Activated naive CD8-positive, alpha-beta T cell treated with anti-CD3 and anti-CD28 coated beads, Interleukin-2, amount 10 ng/mL, durations not matched to agents 7 days and 5 days (primary cell): ENCODE measurements at regions not wholly inside any gene's neighbourhood (a gene's known extent, or its start where the extent isn't known, plus 50 kb on each side); places are given as distances from the start of the nearest gene placed in this dataset.

Experiments
- ATAC-seq: fragments of 150-1000 bp; cut with Tn5 transposase; one replicate; pipeline ENCODE4 v1.10.0; 2021; ENCODE audit warnings: low read depth, moderate library complexity
- POLR2A ChIA-PET: fragments of 350-600 bp; sonication (Branson Sonifier 250); formaldehyde crosslinking; loops from one replicate; lab custom pipeline; 2021; ENCODE audit warnings: antibody characterized with exemption; lab: Charles Lee
- DNase-seq: peaks from one replicate; pipeline ENCODE4 v3.0.0; 2021
- H3K27ac Mint-ChIP-seq: one replicate; pipeline ENCODE4 v1.8.0; 2022; ENCODE audit warnings: mild to moderate bottlenecking, mixed read lengths
- H3K27me3 Mint-ChIP-seq: one replicate; pipeline ENCODE4 v1.8.0; 2022; ENCODE audit warnings: mild to moderate bottlenecking, moderate library complexity, mixed read lengths
- H3K36me3 Mint-ChIP-seq: one replicate; pipeline ENCODE4 v1.8.0; 2021; ENCODE audit warnings: mild to moderate bottlenecking, mixed read lengths
- H3K4me1 Mint-ChIP-seq: one replicate; pipeline ENCODE4 v1.8.0; 2021; ENCODE audit warnings: mixed read lengths
- H3K4me3 Mint-ChIP-seq: one replicate; pipeline ENCODE4 v1.8.0; 2022; ENCODE audit warnings: mild to moderate bottlenecking, moderate library complexity, mixed read lengths
- H3K9me3 Mint-ChIP-seq: one replicate; pipeline ENCODE4 v1.8.0; 2021; ENCODE audit warnings: mixed read lengths

DNA sequence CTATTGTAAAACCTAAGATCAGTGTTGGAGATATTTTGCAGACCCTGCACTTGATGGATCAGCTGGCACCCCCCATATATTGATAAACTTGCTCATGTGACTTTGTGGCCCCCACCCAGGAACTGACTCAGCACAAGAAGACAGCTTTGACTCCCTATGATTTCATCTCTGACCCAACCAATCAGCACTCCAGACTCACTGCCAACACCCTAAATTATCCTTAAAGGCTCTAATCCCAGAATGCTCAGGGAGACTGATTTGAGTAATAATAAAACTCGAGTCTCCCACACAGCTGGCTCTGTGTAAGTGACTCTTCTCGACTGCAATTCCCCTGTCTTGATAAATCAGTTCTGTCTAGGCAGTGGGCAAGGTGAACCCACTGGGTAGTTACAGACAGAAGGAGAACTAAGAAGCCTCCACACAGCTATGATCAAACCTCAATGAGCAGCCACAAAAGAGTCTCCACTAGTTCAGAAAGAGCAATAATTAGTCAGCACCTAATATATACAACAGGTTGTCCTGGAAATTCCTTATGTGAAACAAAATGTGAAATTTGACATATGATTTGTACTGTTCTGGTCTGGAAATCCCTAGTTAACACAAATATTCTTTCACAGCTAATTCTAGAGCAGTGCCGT, 52.2 kb downstream of the ACTL7B start:
- peaks cover 3% of the 10 kb centered on the region for H3K27me3 Mint-ChIP-seq
- DNase-seq (no peak), ATAC-seq (no peak)
- no peaks in the 10 kb centered on the region for H3K9me3 Mint-ChIP-seq
- no peak overlapping the region for H3K4me3 Mint-ChIP-seq
- POLR2A ChIA-PET: no interaction called here
- H3K27ac Mint-ChIP-seq: no peak overlapping the region
- H3K4me1 Mint-ChIP-seq: no peaks in the 10 kb centered on the region
- no peaks in the 10 kb centered on the region for H3K36me3 Mint-ChIP-seq

DNA sequence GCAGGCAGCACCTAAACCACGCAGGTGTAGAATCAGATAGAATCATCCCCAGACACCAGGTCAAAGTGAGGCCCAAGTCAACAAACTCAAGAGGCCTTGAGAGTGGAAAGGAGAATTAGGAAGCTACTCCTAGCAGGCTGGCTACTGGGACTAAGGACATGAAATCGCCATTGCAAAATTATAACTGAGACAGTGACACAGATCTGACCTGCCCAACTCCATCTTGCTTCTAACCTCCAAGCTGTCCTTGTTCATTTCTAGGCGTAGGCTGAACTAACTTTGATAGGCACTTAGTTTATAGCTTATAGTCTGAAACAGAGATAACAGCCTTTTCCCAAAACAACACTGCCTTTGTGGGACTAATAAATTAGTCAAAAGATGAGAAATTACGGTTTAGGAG, 52.8 kb downstream of the ACTL7B start:
- no peaks in the 10 kb centered on the region for H3K4me1 Mint-ChIP-seq
- H3K27ac Mint-ChIP-seq: no peak overlapping the region
- H3K27me3 Mint-ChIP-seq: peaks cover 3% of the 10 kb centered on the region
- no peak overlapping the region for H3K4me3 Mint-ChIP-seq
- POLR2A ChIA-PET: no interaction called here
- ATAC-seq (no peak), DNase-seq (no peak)
- no peaks in the 10 kb centered on the region for H3K9me3 Mint-ChIP-seq
- H3K36me3 Mint-ChIP-seq: no peaks in the 10 kb centered on the region

DNA sequence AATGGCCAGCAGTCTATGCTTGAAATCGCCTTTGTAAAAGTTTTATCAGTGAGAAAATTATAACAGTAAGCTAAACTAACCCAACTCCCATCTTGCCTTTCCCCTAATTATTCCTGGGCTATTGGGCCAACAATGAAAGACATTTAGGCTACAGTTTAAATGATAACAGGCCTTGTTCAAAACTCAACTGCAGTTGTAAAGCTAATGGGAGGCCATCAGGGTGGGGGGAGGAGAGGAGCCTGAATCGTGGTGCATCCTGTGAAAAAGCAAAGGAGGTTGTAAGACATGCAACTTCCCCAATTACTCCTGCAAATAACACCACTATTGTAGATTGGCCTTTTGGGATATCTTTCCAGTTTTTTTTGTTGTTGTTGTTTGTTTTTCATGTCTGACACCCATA, 53.8 kb downstream of the ACTL7B start:
- DNase-seq (no peak), ATAC-seq (no peak)
- Mint-ChIP-seq H3K9me3 (no peaks in the 10 kb centered on the region), H3K36me3 (no peaks in the 10 kb centered on the region), H3K4me1 (no peaks in the 10 kb centered on the region), H3K4me3 (no peak overlapping the region), H3K27me3 (peaks cover 3% of the 10 kb centered on the region), H3K27ac (no peak overlapping the region)
- POLR2A ChIA-PET: no interaction called here

DNA sequence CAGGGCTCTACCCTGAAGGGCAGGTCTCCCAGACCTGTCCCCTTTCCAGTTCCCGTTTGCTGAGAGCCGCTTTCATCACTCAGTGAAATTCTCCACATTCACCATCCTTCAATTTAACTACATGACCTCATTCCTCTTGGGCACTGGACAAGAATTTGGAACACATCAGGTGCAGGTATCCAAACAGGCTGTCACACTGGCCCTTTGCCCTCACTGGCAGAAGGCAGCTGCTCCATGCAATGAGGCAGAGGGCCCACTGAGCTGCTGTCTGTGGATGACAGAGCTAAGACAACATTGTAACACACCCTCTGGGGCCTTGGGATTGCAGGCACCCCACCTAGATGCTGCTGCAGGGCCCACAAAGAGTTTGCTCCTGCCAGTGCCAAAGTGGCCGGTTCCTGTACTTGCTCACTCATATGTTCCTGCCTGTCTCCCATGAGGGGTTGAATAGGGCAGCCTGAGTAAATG, 55.1 kb downstream of the ACTL7B start:
- POLR2A ChIA-PET: no interaction called here
- no peaks in the 10 kb centered on the region for H3K4me1 Mint-ChIP-seq
- ATAC-seq (no peak), DNase-seq (no peak)
- H3K9me3 Mint-ChIP-seq: no peaks in the 10 kb centered on the region
- no peaks in the 10 kb centered on the region for H3K36me3 Mint-ChIP-seq
- no peak overlapping the region for H3K27ac Mint-ChIP-seq
- H3K27me3 Mint-ChIP-seq: peaks cover 3% of the 10 kb centered on the region
- H3K4me3 Mint-ChIP-seq: no peak overlapping the region

DNA sequence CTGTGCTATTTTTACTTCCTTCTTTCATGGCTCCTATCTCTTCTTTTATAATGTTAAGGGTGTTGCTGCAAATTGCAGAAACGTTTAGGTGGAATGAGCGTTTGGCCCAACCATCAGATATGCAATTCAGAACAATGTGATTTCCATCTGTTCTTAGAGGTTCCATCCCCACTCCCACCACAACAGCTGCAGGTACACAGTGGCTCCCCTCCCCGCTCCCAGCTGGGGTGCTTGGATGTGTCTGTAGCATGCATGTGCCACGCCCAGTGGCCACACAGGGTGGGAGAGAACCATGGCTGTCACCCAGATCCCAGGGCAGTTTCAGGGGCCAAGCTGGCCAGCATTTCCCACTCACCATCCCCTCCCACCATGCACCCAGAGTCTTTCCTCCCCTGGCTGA, 62.2 kb downstream of the ACTL7B start:
- POLR2A ChIA-PET: no interaction called here
- no peaks in the 10 kb centered on the region for H3K27me3 Mint-ChIP-seq
- H3K4me3 Mint-ChIP-seq: no peak overlapping the region
- H3K4me1 Mint-ChIP-seq: no peaks in the 10 kb centered on the region
- H3K36me3 Mint-ChIP-seq: no peaks in the 10 kb centered on the region
- DNase-seq (no peak), ATAC-seq (no peak)
- no peak overlapping the region for H3K27ac Mint-ChIP-seq
- H3K9me3 Mint-ChIP-seq: peaks cover 2% of the 10 kb centered on the region

DNA sequence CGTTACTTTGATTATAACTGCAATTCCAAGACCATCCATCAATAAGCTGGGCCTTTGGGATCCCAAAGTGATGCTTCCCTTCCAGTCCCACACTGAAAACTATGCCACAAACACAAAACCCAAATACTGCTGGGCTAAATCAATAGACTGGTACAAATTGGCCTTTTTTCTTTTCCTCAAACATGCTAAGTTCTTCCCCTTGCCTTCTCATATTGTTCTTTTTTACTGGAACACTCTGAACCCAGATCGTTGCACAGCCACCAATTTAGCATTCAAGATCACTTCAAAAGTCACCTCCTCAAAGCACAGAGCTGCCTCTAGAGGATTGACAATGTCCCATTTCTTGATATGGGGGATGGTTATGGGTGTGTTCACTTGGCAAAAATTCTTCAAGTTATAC, 66.0 kb downstream of the ACTL7B start:
- no peaks in the 10 kb centered on the region for H3K36me3 Mint-ChIP-seq
- POLR2A ChIA-PET: no interaction called here
- H3K27ac Mint-ChIP-seq: no peak overlapping the region
- DNase-seq (no peak), ATAC-seq (no peak)
- H3K27me3 Mint-ChIP-seq: peaks cover 6% of the 10 kb centered on the region
- peaks cover 1% of the 10 kb centered on the region for H3K9me3 Mint-ChIP-seq
- H3K4me3 Mint-ChIP-seq: no peak overlapping the region
- peaks cover 5% of the 10 kb centered on the region for H3K4me1 Mint-ChIP-seq

DNA sequence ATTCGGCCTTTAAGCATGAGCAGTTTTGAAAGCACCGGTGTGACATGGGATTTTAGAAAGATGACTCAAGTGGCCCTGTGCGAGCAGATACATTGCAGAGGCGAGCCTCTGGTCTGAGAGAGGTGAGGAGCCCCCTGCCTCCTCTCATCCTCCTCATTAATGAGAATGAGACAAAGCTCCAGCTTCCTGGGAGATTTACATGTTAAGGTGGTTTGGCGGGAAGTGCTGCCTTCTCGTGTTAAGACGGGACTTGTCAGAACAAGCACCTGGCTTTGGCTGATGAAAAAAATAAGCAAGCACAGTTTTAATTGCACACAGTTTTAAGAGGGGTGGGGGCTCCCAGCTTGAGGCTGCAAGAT, 68.1 kb downstream of the ACTL7B start:
- no peak overlapping the region for H3K4me3 Mint-ChIP-seq
- H3K9me3 Mint-ChIP-seq: peaks cover 1% of the 10 kb centered on the region
- H3K27me3 Mint-ChIP-seq: peaks cover 10% of the 10 kb centered on the region
- no peaks in the 10 kb centered on the region for H3K36me3 Mint-ChIP-seq
- no peak for ATAC-seq
- peaks cover 14% of the 10 kb centered on the region for H3K4me1 Mint-ChIP-seq
- DNase-seq: no peak
- H3K27ac Mint-ChIP-seq: no peak overlapping the region
- POLR2A ChIA-PET: no interaction called here

DNA sequence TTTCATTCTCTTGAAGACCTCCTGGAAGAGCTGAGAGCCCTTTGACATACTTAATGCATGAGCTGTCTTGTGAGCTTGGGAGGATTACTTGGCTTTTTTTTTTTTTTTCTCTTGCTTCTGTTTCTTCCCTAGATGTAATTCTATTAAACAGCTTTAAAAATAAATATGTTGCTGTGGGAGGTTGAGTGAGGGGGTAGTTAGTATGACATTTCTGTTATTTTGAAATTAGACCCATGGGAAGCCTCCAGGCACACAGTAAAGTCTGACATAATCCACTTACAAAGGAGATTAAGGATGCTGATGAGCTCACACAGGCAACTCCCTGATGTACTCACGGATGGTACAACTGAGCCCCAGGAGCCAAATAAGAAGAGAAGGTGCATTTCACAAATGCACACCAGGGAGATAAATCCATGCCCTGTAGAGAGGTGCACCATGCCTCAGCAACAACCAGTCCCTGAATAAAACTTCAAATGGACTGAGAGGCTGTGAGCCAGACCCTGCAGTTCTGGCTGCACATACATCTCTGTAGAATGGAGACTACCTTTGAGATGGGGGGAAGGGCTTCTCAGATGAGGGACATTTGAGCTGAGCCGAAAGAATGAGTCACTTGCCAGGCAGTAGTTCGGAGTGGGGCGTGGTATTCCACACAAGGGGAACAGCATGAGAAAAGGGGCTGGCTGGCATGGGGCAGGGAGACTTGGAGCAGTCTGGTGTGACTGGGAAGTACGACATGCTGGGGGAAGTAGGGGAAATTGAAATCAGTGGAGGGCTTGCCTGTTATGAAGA, 68.7 kb downstream of the ACTL7B start:
- H3K27ac Mint-ChIP-seq: no peak overlapping the region

DNA sequence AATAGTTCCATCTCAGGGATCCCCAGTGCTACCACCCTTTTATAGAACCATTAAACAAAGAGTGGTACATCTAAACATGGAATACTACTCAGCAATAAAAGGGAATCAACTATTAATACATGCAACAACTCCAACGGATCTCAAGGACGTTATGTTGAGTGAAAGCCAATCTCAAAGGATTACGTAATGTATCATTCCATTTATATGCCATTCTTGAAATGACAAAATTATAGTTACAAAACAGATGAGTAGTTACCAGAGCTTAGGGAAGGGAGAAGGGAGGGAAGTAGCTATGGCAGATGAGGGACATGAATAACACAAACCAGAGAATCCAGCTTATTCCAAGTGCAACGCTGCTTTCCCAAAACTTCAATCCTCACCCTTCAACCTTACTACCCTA, 69.5 kb downstream of the ACTL7B start:
- no peak for ATAC-seq
- no peak overlapping the region for H3K4me3 Mint-ChIP-seq
- no peak for DNase-seq
- POLR2A ChIA-PET: no interaction called here
- peaks cover 17% of the 10 kb centered on the region for H3K27me3 Mint-ChIP-seq
- H3K36me3 Mint-ChIP-seq: no peaks in the 10 kb centered on the region
- no peaks in the 10 kb centered on the region for H3K9me3 Mint-ChIP-seq
- peaks cover 14% of the 10 kb centered on the region for H3K4me1 Mint-ChIP-seq
- no peak overlapping the region for H3K27ac Mint-ChIP-seq

More for the DNA sequence above, 68.7 kb downstream of the ACTL7B start:
- no peaks in the 10 kb centered on the region for H3K36me3 Mint-ChIP-seq
- peaks cover 10% of the 10 kb centered on the region for H3K27me3 Mint-ChIP-seq
- POLR2A ChIA-PET: no interaction called here
- DNase-seq (no peak), ATAC-seq (no peak)
- peaks cover 1% of the 10 kb centered on the region for H3K9me3 Mint-ChIP-seq
- peaks cover 14% of the 10 kb centered on the region for H3K4me1 Mint-ChIP-seq
- H3K4me3 Mint-ChIP-seq: no peak overlapping the region

DNA sequence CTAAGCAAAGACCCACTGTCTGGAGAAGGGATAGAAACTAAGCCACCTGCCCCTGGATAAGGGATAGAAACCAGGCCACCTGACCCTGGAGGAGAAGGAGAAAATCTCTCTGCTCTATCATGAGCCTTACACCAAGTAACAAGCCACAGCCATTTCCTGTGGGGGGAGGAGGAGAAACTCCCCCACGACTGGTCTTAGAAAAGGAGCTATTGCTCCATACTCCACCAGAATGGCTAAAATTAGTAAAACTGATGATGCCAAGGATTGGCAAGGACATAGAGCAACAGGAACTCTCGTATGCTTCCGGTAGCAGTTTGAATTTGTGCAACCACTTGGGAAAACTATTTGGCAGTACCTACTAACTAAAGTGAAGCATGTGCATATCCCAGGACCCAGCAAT, 70.8 kb downstream of the ACTL7B start:
- Mint-ChIP-seq H3K27me3 (peaks cover 24% of the 10 kb centered on the region), H3K36me3 (no peaks in the 10 kb centered on the region), H3K9me3 (no peaks in the 10 kb centered on the region), H3K4me1 (peaks cover 14% of the 10 kb centered on the region), H3K27ac (no peak overlapping the region), H3K4me3 (no peak overlapping the region)
- ATAC-seq (peak; percentile 50), DNase-seq (no peak)
- POLR2A ChIA-PET: no interaction called here

DNA sequence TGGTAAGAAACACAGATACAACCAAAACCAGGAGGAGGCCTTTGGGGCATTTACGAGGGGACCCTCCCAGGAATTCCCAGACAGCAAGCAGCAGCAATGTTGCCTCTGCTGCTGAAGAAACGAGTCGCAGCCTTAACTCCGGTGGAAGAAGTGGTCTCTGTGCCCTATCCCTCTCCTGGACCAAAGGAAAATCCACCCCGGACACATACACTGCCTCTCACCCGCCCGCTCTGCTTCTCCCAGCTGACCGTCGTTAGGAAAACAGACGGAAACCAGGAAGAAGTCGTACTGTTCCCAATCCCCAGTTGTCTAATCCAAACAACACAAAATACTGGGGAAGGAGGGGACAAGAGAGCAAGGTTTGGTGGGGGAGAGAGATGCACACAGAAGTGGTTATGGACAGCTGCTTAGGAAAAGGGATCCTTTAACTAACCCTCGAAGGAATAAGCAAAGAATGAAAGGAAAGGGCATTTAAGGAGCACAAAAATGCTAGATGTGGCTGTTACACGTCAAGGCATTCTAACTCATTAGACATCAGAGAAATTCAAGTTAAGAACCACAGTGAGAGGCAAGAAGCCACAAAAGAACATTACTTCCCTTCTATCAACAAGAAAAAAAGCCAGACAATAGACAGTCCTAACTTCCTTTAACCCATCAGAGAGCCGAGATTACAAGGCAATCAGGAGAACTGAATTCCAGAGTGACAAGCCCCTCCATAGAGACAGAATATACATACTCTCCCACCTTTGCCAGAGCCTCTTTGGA, 71.9 kb downstream of the ACTL7B start:
- H3K27ac Mint-ChIP-seq: no peak overlapping the region
- no peaks in the 10 kb centered on the region for H3K9me3 Mint-ChIP-seq
- H3K4me1 Mint-ChIP-seq: peaks cover 14% of the 10 kb centered on the region
- H3K36me3 Mint-ChIP-seq: no peaks in the 10 kb centered on the region
- DNase-seq: no peak
- ATAC-seq: no peak
- POLR2A ChIA-PET: no interaction called here
- peaks cover 29% of the 10 kb centered on the region for H3K27me3 Mint-ChIP-seq
- peak overlapping the region; percentile 21 for H3K4me3 Mint-ChIP-seq

DNA sequence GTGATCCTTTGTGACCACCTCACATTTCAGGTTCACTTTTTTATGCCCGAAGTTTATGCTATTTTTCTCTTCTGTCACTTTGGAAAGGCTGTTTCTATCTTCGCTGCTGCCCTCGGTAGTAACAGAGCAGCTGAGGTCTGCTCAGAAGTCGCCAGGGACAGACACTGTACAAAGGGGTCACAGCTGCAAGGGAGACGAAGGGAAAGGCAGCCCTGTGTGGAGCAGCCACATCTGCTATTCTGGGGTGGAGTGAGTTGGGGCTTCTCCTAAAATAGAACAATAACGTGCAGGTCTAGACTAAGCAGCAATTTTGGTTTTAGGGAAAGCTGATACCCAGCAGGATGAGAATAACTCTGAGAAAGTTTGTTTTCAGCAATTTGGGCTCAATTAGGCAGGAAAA, 72.5 kb downstream of the ACTL7B start:
- Mint-ChIP-seq H3K4me3 (no peak overlapping the region), H3K4me1 (peaks cover 14% of the 10 kb centered on the region), H3K36me3 (no peaks in the 10 kb centered on the region), H3K27ac (no peak overlapping the region), H3K9me3 (no peaks in the 10 kb centered on the region), H3K27me3 (peaks cover 32% of the 10 kb centered on the region)
- ATAC-seq (no peak), DNase-seq (no peak)
- POLR2A ChIA-PET: no interaction called here

DNA sequence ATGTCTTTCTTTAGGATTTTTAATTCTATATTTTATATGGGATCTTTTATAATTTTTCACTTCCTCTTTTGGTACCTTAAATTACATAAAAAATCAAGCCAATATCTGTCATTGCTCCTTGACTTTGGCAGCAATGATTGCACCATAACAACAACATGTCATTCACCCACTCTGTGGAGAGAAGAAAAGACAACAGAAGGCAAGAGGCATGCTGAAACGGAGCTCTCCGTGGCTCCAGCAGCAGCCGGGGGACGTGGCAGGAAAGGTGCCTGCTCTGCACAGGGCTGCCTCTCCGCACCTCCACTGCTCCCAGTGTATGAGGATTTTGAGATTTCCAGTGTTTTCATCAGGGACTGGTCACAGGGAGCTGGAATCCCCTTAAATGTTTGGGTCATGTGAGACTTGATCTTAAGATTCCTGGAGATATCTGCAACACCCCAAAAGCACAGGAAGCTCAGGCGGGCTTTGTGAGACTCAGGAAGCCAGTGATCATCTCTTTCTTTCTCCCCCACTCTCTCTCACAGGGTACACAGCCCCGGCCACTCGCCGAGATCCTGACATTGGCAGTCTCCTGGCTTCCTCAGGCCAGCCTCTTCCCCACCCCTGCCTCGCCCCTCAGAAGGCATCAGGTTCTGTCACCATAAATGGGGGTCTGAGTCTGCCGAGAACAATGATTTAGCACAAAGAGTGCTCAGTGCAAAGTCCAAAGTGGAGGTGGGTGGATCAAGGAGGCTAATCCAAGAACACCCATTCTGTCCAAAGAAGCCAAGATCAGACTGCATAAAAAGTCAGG, 74.6 kb downstream of the ACTL7B start:
- Mint-ChIP-seq H3K9me3 (no peaks in the 10 kb centered on the region), H3K36me3 (no peaks in the 10 kb centered on the region), H3K27ac (no peak overlapping the region), H3K27me3 (peaks cover 32% of the 10 kb centered on the region), H3K4me3 (peak overlapping the region; percentile 40), H3K4me1 (peaks cover 14% of the 10 kb centered on the region)
- DNase-seq: no peak
- POLR2A ChIA-PET: no interaction called here
- peak; percentile 42 for ATAC-seq
